Activated CD8-positive, alpha-beta memory T cell treated with anti-CD3 and anti-CD28 coated beads for 24 hours (primary cell): ENCODE measurements at regions not wholly inside any gene's neighbourhood (a gene's known extent, or its start where the extent isn't known, plus 50 kb on each side); places are given as distances from the start of the nearest gene placed in this dataset.
"Not testable (repeated sequence)": the region's sequence is repeated elsewhere in the genome, so short reads cannot be mapped to it uniquely, and the experiment has no call there.

Source experiments
- DNase-seq: peaks from one replicate; pipeline ENCODE4 v3.0.0-alpha.2; 2020

DNA sequence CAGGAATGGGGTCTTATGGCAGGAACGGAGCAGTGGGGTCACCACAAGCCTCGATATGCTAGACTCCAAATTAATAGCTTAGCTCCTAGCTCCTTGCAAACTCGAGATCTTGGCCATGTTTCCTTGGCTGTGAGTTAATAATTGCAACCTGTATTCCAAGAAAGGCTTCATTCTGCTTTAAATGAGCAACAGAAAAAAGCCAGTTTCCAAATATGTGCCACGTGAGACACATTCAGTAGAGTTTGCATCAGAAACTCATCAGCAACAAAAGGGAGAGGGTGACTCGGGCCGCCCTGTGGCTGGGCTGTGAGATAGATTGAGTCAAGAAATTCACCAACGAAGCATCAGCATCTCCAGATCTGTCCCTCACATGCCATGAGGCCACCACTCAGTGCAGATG is 112.0 kb downstream of the NPTX2 start:
- DNase-seq, result no peak

DNA sequence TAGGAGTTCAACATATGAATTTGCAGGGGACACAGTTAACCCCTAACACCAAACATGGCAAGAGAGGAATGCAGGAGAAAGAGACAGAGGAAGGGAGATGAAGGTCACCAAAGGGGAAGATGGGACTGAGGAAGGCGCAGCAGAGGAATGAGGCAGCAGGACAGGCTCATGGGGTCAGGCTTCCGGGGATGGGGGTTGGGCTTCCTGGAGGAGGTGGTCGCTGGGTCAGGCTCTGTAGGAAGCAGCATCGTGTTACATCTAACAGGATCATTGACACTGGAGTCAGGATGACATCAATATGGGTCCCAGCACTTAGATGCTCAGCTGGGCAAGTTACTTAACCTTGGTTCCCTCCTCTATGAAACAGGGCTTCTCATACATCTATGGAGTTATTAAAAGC is 113.2 kb downstream of the NPTX2 start:
- no peak for DNase-seq

DNA sequence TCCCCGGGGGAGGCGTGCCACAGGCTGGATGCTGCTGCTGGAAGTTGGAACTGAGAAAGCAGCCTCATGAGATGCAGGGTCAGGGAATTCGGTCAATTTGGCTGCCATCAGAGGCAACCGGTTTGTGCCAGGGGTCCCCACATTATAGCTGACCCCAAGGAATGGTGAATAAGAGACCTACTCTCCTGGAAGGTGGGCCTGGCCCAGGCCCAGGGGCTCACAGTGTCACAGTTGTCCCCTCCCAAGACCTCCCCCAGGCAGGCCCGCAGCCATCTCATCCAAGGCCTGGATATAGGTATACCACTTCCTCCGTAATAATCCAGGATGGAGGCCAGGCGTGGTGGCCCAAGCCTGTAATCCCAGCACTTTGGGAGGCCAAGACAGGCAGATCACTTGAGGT is 114.6 kb downstream of the NPTX2 start:
- no peak for DNase-seq

DNA sequence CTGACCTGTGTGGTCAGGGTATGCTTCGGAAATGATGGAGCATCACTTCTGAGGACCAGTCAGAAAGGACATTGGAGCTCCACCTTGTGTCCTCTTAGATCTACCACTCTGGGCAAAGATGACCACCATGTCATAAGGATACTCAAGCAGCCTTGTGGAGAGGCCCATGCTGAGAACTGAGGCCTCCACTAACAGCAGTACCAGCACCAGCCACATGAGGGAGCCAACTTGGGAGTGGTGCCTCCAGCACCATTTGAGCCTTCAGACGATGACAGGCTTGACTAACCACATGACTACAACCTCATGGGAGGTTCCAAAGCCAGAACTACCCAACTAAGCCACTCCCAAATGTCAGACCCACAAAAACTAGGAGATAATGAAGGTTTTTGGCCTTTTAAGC is 116.0 kb downstream of the NPTX2 start:
- DNase-seq, result peak; percentile 69

DNA sequence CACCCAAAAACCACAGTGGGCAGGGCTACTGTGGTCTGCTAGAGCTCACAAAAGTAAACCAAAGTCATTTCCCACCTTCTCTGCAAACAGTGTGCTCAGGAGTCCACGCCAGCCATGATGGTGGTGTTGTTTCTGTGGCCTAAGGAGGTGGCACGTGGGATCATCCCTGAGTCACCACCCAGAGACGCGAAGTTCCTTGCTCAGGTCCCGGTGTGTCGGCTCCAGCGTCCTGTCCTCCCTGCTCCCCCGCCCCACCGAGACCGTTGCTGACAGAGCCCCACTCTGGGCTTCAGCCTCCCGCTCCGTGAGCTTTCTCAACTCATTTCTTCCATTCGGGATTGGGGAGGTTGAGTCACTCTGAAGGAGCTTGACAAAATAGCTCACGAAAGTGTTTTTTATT is 118.7 kb downstream of the NPTX2 start:
- no peak for DNase-seq

DNA sequence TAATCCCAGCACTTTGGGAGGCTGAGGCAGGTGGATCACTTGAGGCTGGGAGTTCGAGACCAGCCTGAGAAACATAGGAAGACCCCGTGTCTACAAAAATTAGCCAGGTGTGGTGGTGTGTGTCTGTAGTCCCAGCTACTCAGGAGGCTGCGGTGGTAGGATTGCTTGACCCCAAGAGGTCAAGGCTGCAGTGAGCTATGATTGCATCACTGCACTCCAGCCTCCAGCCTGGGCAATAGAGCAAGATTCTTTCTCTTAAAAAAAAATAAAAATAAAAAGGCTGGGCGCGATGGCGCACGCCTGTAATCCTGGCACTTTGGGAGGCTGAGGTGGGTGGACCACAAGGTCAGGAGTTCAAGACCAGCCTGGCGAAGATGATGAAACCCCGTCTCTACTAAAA is 119.4 kb downstream of the NPTX2 start:
- not testable (repeated sequence) for DNase-seq

DNA sequence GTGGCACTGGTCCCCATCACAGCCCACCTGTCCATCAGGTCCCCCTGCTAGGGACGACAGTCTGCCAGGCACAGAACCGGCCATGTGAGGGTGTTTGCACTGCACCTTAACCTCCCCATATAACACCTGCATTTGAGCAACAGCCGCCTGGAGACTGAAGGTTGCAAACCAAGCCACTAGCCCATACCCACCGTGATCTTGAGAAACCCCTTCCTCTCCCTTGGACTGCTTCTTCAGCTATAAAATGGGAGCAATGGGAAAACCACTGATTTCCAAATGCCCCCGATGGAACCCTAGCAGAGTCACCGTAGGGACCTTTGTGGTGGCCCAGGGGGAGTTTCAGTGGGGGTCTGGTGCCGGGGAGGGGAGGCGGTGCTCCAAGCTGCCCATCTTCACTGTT is 120.1 kb downstream of the NPTX2 start:
- DNase-seq, result no peak

DNA sequence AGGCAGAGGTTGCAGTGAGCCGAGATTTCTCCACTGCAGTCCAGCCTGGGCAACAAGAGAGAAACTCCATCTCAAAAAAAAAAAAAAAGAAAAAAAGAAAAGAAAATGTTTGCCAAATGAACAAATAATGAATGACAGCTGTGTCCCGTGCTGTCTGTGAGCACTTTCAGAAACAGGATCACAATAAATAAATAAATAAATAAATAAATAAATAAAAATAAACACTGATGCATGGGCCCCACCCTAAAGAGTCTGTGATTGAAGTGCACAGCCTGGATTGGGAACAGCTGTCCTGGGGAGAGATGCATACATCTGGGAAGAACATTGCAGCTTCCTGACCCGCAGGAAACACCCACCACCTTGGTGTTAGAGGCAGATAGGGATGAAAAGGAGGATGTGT is 123.6 kb downstream of the NPTX2 start:
- DNase-seq, result no peak

DNA sequence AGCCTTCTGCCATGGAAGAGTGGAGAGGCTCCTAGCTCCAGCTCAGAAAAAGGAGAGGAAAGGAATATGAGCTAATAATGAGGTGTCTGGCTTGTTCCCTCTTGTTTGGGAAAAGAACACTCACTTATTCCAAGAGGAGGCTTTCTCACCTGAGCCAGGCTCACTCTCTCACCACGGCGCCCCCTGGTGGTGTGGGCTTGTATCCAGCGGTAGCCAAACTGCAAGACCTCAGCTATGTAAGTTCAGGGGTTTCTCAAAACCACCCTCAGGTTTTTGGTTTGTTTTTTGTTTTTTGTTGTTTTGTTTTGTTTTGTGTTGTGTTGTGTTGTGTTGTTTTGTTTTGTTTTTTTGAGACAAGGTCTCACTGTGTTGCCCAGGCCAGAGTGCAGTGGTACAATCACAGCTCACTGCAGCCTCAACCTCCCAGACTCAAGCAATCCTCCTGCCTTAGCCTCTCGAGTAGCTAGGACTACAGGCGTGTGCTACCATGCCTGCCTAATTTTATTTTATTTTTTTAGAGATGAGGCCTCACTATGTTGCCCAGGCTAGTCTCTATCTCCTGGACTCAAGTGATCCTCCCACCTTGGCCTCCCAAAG is 124.0 kb downstream of the TMEM130 start:
- DNase-seq, result peak; percentile 87

DNA sequence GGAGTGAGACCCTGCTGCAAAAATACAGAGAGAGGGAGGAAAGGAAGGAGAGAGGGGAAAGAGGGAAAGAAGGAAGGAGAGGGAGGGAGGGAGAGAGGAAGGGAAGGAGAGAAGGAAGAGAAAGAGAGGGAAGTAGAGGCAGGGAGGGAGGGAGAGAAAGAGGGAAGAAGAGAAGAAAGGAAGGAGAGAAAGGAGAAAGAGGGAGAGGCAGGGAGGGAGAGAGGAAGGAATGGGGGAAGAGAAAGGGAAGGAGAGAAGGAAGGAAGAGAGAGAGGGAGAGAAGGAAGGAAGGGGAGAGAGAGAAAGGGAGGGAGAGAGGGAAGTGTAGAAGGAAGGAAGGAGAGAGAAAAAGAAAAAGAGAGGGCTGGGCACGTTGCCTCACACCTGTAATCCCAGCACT is 121.7 kb downstream of the TMEM130 start:
- no peak for DNase-seq

DNA sequence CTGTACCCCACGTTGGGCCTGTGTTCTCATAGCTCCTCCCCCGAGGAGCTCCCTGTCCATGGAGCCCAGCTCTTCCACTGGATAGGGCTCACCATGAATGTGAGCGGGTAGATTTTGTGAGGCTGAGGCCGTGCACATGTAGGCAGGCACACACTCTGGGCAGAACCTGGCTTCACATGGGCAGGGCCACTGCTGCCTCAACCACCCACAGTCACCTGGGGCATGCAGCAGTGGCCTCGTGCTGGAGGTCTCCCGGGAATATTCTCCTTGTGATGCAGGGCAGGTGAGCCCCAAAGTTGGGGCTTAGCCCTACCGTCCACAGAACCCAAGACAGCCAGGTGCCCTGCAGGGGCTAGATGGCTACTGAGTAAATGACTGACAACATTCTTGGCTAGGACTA is 116.6 kb downstream of the TMEM130 start:
- no peak for DNase-seq

DNA sequence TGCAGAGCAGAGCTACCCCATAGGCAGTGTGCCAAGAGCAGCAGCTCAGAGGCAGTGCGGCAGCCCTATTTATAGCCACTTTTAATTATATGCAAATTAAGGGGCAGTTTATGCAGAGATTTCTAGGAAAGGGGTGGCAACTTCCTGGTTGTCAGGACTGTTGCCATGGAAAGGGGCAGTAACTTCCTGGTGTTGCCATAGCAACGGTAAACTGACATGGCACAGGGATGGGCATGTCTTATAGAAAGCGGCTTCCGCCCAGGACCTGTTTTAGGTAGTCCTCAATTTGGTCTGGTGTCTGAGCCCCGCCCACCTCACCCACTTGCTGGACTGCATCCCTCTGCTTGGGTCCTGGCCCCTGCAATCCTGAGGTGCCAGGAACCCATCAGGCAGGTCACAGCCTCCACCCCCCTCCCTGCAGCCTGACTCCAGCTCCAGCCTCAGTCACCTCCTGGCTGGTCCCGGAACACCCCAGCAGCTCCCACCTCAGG is 115.8 kb downstream of the TMEM130 start:
- DNase-seq, result no peak

DNA sequence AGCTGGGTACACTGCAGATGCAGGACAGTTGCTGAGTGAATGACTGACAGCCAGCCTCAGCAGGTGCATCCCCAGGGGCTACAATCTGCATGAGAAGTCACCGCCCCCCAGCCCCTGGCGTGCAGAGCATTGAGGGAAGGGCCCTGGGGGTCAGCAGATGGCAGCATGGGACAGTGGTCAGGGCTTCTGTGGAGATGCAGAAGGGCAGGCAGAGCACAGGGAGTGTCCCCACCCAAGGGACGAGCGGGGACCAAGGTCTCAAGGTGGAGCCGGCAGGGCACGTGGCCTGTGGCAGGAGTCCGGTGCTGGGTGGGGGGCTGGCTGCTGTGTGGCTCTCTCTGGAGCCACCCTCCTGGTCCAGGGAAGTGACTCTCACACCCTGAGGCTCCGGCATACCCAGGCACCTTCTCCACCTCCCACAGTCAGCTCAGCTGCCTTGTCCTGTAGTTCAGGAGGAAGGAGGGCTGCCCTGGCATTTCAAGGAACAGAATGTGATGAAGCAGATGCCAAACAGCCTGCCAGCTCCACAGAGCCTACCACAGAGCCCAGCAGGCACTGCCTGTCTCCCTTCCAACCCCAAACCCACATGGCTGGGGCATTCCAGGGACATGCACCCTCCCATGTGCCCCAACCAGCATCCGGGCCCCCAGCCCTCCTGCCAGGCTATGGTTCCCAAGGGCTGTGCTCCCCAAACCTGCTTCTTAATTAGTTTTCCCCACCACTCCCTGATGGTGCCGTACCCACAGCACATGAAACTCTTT is 114.5 kb downstream of the TMEM130 start:
- DNase-seq, result no peak

DNA sequence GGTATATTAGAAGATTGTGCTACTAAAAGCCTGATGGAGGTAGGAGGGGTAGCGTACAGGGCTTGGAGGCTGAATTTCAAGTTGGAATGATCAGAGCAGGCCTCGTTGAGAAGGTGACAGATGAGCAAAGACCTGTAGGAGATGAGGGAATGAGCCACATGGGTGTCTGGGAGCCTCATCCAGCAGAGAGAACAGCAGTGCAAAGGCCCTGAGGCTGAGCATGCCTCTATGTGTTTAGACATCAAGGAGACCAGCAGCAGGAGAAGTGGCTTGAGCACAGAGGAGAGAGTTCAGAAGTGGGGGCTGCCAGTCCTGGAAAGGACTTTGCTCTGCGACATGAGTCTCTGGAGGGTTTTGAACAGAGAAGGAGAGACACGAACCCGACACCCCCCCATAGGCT is 111.7 kb downstream of the TMEM130 start:
- DNase-seq, result no peak

DNA sequence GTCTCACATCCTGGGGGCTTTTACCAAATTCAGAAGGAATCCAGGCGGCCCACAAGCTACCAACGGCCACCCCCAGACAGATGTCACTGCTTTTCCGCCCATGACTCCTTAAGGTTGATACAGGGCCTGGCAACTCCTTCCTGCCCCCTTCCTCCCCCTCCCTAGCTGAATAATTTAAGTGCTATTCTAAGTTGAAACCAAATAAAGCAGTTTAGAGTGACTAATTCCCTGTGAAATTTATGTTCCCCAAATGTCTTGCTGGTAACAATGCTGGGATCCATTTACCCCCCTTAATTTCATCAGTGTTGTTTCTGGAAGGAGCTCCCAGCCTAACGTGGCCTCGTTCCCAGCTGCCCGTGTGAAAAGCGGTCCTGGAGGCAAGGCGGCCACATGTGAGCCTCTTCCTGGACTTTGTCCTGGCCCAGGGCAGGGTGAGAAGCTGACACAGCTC is 109.6 kb downstream of the TMEM130 start:
- no peak for DNase-seq

DNA sequence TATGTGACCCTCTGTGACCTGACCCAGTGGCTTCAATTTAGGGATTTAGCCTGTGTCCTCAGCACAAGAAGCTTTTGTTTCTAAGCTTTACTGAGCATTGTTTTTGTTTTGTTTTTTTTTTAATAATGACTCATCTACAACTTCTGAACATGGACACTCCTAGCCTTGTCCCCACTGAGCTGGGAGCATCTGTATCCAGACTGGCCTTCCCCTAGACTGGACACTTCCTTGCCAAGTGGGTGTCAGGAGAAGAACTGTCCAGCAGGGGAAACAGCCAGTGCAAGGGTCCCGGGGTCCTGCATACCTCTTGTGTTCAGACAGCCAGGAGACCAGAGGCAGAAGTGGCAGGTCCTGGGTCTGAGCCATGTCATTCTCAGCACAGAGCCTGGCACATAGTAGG is 108.6 kb downstream of the TMEM130 start:
- DNase-seq, result no peak

DNA sequence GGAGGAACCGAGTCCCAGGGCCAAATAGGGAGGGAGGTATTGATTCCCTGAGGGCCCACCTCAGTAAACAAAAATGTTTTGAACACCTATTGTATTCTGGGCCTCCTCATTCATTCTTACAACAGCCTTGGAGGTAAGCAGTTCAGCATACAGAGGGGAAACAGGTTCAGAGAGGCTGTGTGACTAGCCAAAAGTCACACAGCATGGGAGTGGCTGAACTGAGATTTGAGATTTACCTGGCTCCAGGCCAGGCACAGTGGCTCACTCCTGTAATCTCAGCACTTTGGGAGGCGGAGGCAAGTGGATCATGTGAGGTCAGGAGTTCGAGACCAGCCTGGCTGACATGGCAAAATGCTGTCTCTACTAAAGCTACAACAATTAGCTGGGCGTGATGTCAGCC is 107.2 kb downstream of the TMEM130 start:
- no peak for DNase-seq

DNA sequence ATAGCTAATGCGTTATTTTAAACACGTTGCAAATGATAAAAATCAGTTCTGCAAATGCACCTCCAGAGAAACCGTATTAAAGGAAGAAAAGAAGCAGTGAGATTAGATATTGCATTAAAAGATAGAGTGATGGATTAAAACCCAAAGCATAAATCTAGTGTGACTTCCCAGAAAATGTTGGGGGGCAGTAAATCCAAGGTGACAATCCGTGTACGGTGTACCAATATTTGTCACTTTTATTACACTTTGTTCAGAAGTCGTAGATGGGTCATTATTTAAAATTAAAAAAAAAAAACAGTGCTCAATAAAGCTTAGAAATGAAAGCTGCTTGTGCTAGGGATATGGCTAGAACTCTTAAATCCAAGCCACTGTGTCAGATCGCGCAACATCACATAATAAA is 106.4 kb downstream of the TMEM130 start:
- no peak for DNase-seq

DNA sequence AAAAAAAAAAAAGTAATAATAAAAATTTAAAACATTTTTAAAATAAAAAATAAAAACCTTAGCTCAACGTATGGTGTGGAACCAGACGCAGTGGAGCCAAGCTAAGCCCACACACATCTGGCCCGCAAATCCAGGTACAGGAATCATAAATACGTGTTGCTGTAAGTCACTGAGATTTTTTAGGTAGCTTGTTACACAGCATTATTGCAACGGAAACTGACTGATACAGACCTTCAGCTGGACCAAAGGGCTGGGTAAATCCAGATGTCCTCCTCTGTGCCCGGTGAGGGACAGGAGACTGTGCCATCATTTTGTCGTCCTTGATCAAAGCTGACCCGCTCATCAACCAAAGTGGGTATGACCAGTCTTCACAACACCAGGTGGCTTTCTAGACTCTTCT is 104.9 kb downstream of the TMEM130 start:
- no peak for DNase-seq

DNA sequence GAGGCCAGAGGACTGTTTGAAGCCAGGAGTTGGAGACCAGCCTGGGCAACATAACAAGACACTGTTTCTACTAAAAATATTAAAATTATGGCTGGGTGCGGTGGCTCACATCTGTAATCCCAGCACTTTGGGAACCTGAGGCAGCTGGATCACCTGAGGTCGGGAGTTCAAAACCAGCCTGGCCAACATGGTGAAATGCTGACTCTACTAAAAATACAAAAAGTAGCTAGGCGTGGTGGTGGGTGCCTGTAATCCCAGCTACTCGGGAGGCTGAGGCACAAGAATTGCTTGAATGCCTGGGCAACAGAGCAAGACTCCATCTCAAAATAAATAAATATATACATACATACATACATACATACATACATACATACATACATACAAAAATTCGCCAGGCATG is 99.7 kb downstream of the TMEM130 start:
- not testable (repeated sequence) for DNase-seq

DNA sequence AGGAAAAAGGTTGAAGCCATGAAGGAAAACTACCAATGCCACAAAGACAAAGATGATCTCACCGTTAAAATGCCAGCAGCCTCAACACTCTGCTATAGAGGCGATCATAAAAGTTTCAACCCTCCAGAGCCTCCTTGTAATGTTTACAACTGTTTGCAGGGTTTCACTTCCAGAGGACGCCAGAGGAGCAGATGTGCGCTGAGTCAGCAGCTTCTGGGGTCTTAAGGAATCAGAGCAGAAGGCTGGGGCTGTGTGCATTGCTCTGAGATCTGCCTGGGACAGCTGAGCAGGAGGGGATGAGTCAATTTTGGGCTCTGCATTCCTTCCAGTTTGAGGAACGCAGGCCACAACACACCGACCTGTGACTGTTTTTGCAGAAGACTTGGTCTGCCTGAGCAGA is 98.3 kb downstream of the TMEM130 start:
- DNase-seq, result no peak

DNA sequence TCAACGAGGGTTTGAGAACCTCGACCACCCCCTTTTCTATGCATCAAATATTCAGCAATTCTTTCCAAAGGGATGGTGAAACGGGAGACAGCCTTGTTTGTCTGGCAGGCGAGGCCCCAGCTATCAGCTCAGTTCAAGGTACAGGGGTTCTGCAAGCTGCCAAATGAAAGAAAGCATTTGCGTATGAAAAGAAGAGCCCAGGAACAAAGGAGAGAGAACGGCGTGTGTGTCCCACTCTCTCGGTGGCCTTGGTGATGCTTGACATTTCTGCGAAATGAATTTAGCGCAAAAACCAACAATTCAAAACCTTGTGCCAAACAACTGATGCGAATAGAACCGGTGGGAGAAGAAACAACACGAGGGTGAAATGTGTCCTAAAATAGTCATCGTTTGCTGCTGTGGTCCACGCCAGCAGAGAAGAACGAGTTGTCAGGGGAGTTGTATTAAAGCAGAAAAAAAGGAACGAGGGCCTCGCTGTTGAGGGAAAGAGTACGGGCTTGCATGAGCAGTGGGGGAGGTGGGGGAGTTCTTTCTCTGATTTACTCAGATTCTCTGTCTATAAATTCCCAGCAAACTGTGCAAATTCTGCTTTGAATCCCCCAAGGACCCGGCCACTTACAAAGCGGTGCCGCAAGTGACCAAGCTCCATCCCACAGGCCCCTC is 97.7 kb downstream of the TMEM130 start:
- DNase-seq, result no peak

DNA sequence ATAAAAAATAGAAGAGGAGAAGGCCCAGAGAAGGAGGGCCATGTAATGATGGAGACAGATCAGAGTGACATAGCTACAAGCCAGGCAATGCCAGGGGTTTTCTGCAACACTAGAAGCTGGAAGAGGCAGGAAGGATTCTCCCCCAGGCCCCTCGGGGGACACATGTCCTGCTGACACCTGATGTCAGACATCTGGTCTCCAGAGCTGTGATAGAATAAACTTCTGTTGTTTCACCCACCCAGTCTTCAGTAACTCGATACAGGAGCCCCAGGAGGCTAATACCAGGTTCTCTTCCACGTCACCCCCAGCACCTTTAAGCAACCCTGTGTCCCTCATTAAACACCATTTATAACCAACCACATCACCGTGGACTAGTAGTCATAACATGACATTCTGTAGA is 94.9 kb downstream of the TMEM130 start:
- no peak for DNase-seq

DNA sequence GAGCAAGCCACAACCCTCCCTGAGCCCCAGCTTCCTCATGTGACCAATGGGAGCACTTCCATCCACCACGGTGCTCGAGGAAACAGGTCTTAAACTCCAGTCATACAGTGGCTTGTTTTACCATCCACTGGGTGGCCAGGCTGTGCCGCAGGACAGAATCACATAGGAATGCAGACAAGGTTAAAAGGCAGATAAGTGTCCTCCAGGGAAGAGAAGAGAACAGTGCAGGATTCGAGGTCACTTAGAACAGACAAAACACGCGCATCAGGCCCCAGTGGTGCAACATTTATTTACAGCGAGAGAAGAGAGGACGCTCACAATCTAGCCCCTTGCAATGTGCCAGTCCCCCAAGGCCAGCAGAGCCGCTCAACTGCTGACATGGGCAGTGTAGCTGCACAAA is 92.8 kb downstream of the TMEM130 start:
- DNase-seq, result no peak
